Uterus (tissue), 2 donors: ENCODE measurements at regions not wholly inside any gene's neighbourhood (a gene's known extent, or its start where the extent isn't known, plus 50 kb on each side); places are given as distances from the start of the nearest gene placed in this dataset.

Experiments used
- POLR2A ChIP-seq, 2 donors: fragments of 450-650 bp; IDR thresholded peaks; one replicate each; pipeline ENCODE4 v1.6.1; 2016; ENCODE audit warnings: antibody characterized with exemption in 2 of 2, mild to moderate bottlenecking in 1 of 2, moderate library complexity in 1 of 2
- TF ChIP-seq, protein P1 (sequence below), 4 experiments: fragments of 200-600 bp in 2 of 4; fragments of 450-650 bp in 2 of 4; sonication (generic) in 2 of 4; IDR thresholded peaks; one replicate each; pipeline ENCODE4 v1.5.1; 2016 to 2019; ENCODE audit warnings: antibody characterized with exemption in 4 of 4, mild to moderate bottlenecking in 2 of 4, moderate library complexity in 1 of 4

DNA sequence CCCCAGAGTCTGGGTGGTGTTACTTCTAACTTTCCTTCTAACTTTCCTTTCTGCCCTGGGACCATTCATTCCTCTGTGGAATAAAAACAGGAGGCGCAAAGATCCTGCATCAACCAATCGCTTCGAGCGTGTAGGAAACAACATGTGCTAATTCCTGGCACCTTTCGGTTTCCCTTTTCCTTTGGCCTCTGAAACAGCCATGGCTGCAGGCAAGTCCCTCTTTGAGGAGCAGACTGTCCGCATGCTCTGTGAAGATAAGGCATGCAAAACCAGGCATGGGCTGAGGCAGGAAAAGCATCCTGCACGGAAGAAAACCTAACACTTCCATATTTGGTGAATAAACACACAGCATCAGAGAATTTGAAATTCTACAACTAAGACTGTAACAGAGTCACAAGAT, 128.3 kb downstream of the HSD17B3 start:
- no peak for TF ChIP-seq POLR2A (IDR thresholded peaks at IDR 0.05)
- TF ChIP-seq, protein P1, sequence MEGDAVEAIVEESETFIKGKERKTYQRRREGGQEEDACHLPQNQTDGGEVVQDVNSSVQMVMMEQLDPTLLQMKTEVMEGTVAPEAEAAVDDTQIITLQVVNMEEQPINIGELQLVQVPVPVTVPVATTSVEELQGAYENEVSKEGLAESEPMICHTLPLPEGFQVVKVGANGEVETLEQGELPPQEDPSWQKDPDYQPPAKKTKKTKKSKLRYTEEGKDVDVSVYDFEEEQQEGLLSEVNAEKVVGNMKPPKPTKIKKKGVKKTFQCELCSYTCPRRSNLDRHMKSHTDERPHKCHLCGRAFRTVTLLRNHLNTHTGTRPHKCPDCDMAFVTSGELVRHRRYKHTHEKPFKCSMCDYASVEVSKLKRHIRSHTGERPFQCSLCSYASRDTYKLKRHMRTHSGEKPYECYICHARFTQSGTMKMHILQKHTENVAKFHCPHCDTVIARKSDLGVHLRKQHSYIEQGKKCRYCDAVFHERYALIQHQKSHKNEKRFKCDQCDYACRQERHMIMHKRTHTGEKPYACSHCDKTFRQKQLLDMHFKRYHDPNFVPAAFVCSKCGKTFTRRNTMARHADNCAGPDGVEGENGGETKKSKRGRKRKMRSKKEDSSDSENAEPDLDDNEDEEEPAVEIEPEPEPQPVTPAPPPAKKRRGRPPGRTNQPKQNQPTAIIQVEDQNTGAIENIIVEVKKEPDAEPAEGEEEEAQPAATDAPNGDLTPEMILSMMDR (IDR thresholded peaks at IDR 0.05) = no peak
